T-helper 22 cell (primary cell): ENCODE measurements at regions not wholly inside any gene's neighbourhood (a gene's known extent, or its start where the extent isn't known, plus 50 kb on each side); places are given as distances from the start of the nearest gene placed in this dataset.

Experiments used
- DNase-seq: peaks from one replicate; pipeline ENCODE4 v3.0.0-alpha.2; 2020; ENCODE audit warnings: low read depth

DNA sequence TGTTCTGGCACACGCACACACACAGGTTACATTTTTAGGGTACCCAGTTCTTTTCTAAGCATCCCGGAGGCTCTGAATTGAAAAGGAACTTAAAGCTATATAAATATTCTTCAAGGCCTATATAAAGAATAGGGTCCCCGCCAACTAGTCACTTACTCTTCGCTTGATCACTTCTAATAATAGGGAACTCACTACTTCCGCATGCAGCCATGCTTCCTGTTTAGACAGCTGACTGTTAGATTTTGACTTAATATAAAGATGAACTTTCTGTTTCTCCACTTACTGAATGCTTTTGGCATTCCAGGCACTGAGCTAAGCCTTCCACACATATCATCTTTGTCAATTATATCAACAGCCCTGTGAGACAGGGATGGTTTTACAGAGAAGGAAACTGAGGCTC lies 259.6 kb downstream of the TSHZ3 start:
- no peak for DNase-seq

GRCh38 chr19:31085125-31085524 lies 264.1 kb downstream of the TSHZ3 start:
- no peak for DNase-seq

- DNase-seq: no peak
These were observed 266.1 kb downstream of the TSHZ3 start for GRCh38 chr19:31083105-31083504.

- no peak for DNase-seq
These were observed 274.0 kb downstream of the TSHZ3 start for GRCh38 chr19:31075146-31075655.

GRCh38 chr19:31074199-31075125 lies 274.8 kb downstream of the TSHZ3 start:
- no peak for DNase-seq

DNA sequence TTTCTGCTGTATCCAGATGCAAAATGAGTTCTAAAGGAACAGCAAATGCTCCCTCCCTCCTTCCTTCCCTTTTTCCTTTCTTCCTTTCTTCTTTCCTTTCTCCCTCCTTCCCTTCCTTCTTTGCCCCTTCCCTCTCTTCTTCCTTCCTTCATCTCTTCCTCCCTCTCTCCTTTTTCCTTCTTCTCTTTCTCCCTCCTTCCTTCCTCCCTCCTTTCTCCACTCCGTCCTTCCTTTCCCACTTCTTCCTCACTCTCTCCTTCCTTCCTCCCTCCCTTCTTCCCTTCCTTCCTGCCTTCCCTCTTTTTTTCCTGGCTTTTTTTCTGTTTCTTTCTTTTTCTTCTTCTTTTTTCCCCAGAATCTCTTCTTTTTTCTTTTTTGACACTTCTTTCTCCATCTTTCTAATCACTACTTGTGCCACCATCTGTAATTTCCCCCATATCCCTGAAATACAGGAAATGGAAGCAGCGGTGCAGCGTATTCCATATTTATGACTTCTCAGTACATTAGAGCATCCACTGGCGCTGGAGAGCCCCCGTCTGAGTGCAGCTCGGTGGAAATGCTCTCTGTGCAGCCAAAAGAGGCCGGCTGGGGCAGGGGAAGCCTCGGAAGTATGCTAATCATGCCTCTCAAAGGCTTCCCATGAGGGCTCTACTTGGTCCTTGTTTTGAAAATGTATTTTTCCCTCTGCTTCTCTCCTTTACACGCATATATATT lies 275.6 kb downstream of the TSHZ3 start:
- no peak for DNase-seq

DNA sequence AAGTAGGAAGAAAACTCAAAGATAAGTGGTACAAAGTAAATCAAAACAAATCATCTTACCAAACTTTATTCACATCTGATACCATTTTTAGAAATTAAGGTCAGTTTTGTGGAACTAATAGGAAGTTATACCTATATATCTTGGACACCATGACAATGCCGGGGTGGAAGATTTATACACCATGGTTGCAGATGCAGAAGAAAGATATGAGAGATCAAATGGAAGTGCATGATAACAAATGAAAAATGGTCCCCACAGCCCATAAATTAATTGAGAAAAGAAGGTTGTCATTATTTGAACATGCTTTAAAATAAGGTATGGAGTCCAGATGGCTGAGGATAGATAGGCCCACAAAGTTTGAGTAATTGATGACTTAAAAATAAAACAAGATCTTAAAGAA lies 276.8 kb downstream of the TSHZ3 start:
- no peak for DNase-seq

DNA sequence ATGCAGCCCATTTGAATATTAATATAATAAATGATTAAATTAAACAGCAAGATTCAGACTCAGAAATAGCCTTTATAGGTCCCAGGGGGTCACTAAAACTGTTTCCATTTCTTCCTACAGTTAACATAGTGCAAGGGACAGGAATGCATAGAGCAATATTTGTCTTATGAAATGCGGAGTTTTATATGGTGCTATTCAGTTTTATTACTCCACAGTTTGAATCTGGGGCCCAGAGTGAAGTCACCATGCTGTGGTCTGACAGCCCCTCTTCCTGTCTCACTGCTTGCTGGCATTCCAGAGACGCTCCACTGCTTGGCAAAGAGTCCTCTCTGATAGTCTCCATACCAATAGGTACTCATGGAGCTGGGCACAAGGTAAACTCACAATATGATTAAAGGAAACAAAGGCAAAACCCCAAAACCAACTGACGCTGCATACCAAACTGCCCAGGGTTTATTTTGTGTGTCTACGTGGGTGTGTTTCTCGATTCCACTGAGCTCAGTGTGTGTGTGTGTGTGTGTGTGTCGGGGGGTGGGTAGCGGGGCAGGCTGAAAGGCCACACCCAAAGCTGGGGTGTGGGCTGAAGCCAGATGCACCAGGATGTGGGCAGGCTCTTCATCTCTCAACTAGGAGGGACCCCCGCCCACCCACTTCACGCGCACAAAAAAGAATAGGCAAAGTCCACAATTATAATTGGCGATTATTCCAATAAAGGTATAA lies 277.9 kb downstream of the TSHZ3 start:
- no peak for DNase-seq

- no peak for DNase-seq
These were observed 278.8 kb downstream of the TSHZ3 start for GRCh38 chr19:31070146-31071065.

- DNase-seq: no peak
These were observed 281.0 kb downstream of the TSHZ3 start for GRCh38 chr19:31068268-31068667.

GRCh38 chr19:31066385-31066784 lies 282.9 kb downstream of the TSHZ3 start:
- no peak for DNase-seq

GRCh38 chr19:31064491-31064890 lies 284.7 kb downstream of the TSHZ3 start:
- DNase-seq: no peak

- DNase-seq: no peak
These were observed 290.4 kb downstream of the TSHZ3 start for GRCh38 chr19:31058676-31059340.

GRCh38 chr19:31057476-31057875 lies 291.8 kb downstream of the TSHZ3 start:
- no peak for DNase-seq

- DNase-seq: no peak
These were observed 293.8 kb downstream of the TSHZ3 start for GRCh38 chr19:31055454-31055853.

- no peak for DNase-seq
These were observed 294.8 kb downstream of the TSHZ3 start for GRCh38 chr19:31054430-31054829.

- no peak for DNase-seq
These were observed 299.8 kb downstream of the TSHZ3 start for GRCh38 chr19:31049431-31049830.

DNA sequence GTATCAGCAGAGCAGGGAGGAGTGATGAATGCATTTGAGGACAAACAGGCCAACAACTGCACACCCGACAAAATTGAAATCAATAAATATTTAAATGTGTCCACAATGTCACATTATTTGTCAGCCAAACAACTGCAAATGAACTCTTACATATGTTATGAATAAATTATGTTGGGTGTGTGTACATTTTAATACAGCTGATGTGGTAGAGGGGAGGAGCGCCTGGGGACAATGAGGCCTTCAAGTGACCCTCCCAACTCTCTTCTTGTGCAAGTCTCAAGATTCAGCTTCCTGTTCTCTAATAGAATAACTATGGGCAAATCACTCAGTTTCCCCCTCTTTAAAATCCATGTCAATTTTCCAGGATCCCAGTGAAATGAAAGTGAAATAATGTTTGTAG lies 303.2 kb downstream of the TSHZ3 start:
- DNase-seq: no peak

GRCh38 chr19:31041461-31041860 lies 307.8 kb downstream of the TSHZ3 start:
- DNase-seq: no peak

- DNase-seq: no peak
These were observed 310.1 kb downstream of the TSHZ3 start for GRCh38 chr19:31039151-31039550.
